Endothelial cell of umbilical vein (primary cell): ENCODE measurements at regions not wholly inside any gene's neighbourhood (a gene's known extent, or its start where the extent isn't known, plus 50 kb on each side); places are given as distances from the start of the nearest gene placed in this dataset.

Experiments used
- BruUV-seq: library from RNA; stranded (reverse); fragments of 400-500 nt; replicated peaks from 2 replicates; lab custom pipeline; 2021; lab: Mats Ljungman, UMichigan
- CTCF ChIA-PET: fragments of 300-600, 350-600 bp; sonication (Branson Sonifier 250); formaldehyde crosslinking; loops from one replicate; lab custom pipeline; 2021; ENCODE audit warnings: antibody characterized with exemption, inconsistent platforms; lab: Charles Lee
- POLR2A ChIA-PET: fragments of 300-600, 350-600 bp; sonication (Branson Sonifier 250); formaldehyde crosslinking; loops from one replicate; lab custom pipeline; 2021; ENCODE audit warnings: antibody characterized with exemption, inconsistent platforms; lab: Charles Lee
- DNase-seq: peaks from one replicate; pipeline ENCODE4 v3.0.0-alpha.2; 2011; ENCODE audit warnings: low read depth, low spot score
- FAIRE-seq: peaks from 2 replicates; lab custom pipeline; 2011; peaks lifted over from hg19 to GRCh38; lab: Jason Lieb, UNC
- H2AFZ ChIP-seq: 2 replicates; pipeline ENCODE4 v1.6.0; 2012; ENCODE audit warnings: low read depth, low read length, control low read depth, inconsistent platforms
- H3K27ac ChIP-seq: 2 replicates; pipeline ENCODE4 v1.5.1; 2011; ENCODE audit warnings: low read depth, mild to moderate bottlenecking, control low read depth, low read length, moderate library complexity; ENCODE audit not compliant: insufficient read depth
- H3K27me3 ChIP-seq, 2 experiments: 2 replicates each; pipeline versions ENCODE4 v1.6.0 to v1.6.1; 2011; ENCODE audit warnings: low read length in 2 of 2, mixed read lengths in 1 of 2; ENCODE audit not compliant: control insufficient read depth in 2 of 2, insufficient read depth in 2 of 2
- H3K36me3 ChIP-seq, 2 experiments: 2 replicates in 1 of 2; 3 replicates in 1 of 2; pipeline ENCODE4 v1.5.1; 2011; ENCODE audit warnings: low read length in 2 of 2, mild to moderate bottlenecking in 1 of 2, moderate library complexity in 1 of 2; ENCODE audit not compliant: control insufficient read depth in 2 of 2, insufficient read depth in 2 of 2; ENCODE audit errors: extremely low read depth in 1 of 2
- H3K4me1 ChIP-seq: 3 replicates; pipeline ENCODE4 v1.5.1; 2011; ENCODE audit warnings: mild to moderate bottlenecking, low read length; ENCODE audit not compliant: control insufficient read depth, insufficient read depth; ENCODE audit errors: extremely low read depth
- H3K4me2 ChIP-seq: 2 replicates; pipeline ENCODE4 v1.6.1; 2011; ENCODE audit warnings: low read length, control low read depth, mixed read lengths; ENCODE audit not compliant: insufficient read depth
- H3K4me3 ChIP-seq, 3 experiments: fragments of 200-600 bp in 1 of 3; sonication (generic), shearing (Covaris generic) in 1 of 3; replicated peaks in 1 of 3; 2 replicates each; pipeline ENCODE4 v1.5.1; 2011 to 2016; ENCODE audit warnings: control low read depth in 3 of 3, low read length in 3 of 3, mild to moderate bottlenecking in 2 of 3, inconsistent platforms in 1 of 3, low read depth in 1 of 3, moderate library complexity in 1 of 3; ENCODE audit not compliant: insufficient read depth in 1 of 3
- H3K79me2 ChIP-seq: 2 replicates; pipeline ENCODE4 v1.6.0; 2012; ENCODE audit warnings: low read length, inconsistent platforms; ENCODE audit not compliant: control insufficient read depth, insufficient read depth
- H3K9ac ChIP-seq: replicated peaks from 2 replicates; pipeline ENCODE3; 2011; ENCODE audit warnings: low read length, control low read depth; ENCODE audit not compliant: insufficient read depth; ENCODE audit errors: extremely low read depth
- H3K9me1 ChIP-seq: replicated peaks from 3 replicates; pipeline ENCODE4 v1.6.0; 2011; ENCODE audit warnings: mild to moderate bottlenecking, low read length; ENCODE audit not compliant: control insufficient read depth, insufficient read depth; ENCODE audit errors: extremely low read depth
- H3K9me3 ChIP-seq: replicated peaks from 2 replicates; pipeline ENCODE4 v1.5.1; 2012; ENCODE audit warnings: low read length, inconsistent platforms; ENCODE audit not compliant: control insufficient read depth, insufficient read depth
- H4K20me1 ChIP-seq: replicated peaks from 2 replicates; pipeline ENCODE3; 2011; ENCODE audit warnings: mild to moderate bottlenecking, low read length; ENCODE audit not compliant: control insufficient read depth, insufficient read depth; ENCODE audit errors: extremely low read depth
- CTCF ChIP-seq, 2 donors: IDR thresholded peaks; 1 replicate in 1 of 2; 2 replicates in 1 of 2; pipeline ENCODE4 v1.5.1; 2011; ENCODE audit warnings: low read length in 2 of 2, mild to moderate bottlenecking in 2 of 2, moderate library complexity in 2 of 2, control low read depth in 1 of 2, inconsistent platforms in 1 of 2, low read depth in 1 of 2; ENCODE audit not compliant: insufficient read depth in 1 of 2; ENCODE audit errors: extremely low read depth in 1 of 2
- EZH2 ChIP-seq: IDR thresholded peaks from 2 replicates; pipeline ENCODE4 v1.6.1; 2012; ENCODE audit warnings: borderline replicate concordance, low read depth, mild to moderate bottlenecking, moderate library complexity, low read length, inconsistent platforms; ENCODE audit not compliant: severe bottlenecking
- FOS ChIP-seq: IDR thresholded peaks from 2 replicates; pipeline ENCODE4 v1.6.1; 2011; ENCODE audit warnings: mild to moderate bottlenecking, low read length, moderate library complexity, borderline replicate concordance; ENCODE audit not compliant: insufficient read depth
- GATA2 ChIP-seq: IDR thresholded peaks from 2 replicates; pipeline ENCODE4 v1.7.0; 2011; ENCODE audit warnings: low read depth, mild to moderate bottlenecking, moderate library complexity, mixed read lengths, low read length; ENCODE audit not compliant: insufficient read length, insufficient read depth
- JUN ChIP-seq: IDR thresholded peaks from 2 replicates; pipeline ENCODE4 v1.6.1; 2011; ENCODE audit warnings: borderline replicate concordance, low read depth; ENCODE audit not compliant: insufficient read length, insufficient read depth
- MAX ChIP-seq: IDR thresholded peaks from 2 replicates; pipeline ENCODE4 v1.6.1; 2011; ENCODE audit not compliant: insufficient read depth, insufficient read length
- MYC ChIP-seq: IDR thresholded peaks from one replicate; pipeline ENCODE4 v1.6.1; 2011; ENCODE audit warnings: mild to moderate bottlenecking, low read depth, low read length
- POLR2A ChIP-seq: IDR thresholded peaks from 2 replicates; pipeline ENCODE4 v1.6.1; 2012; ENCODE audit warnings: low read depth, mild to moderate bottlenecking, control low read depth, low read length
- POLR2AphosphoS5 ChIP-seq: IDR thresholded peaks from 2 replicates; pipeline ENCODE4 v1.6.1; 2012; ENCODE audit warnings: low read depth, mild to moderate bottlenecking, control low read depth, low read length, moderate library complexity; ENCODE audit not compliant: insufficient read depth
- dilution Hi-C: fragments of 300-500 bp; cut with MboI; formaldehyde crosslinking; loops from one replicate; pipeline ENCODE4 v1.15.0; 2019; ENCODE audit warnings: low sequenced_read_pairs; ENCODE audit not compliant: extremely low pct_ligation_motif_present
- intact Hi-C: fragments of 100-400 bp; cut with micrococcal nuclease; formaldehyde crosslinking; loops from one replicate; pipeline ENCODE4 v1.10.0; 2022

- H3K36me3 ChIP-seq: no peaks in the 10 kb centered on the region
- ChIA-PET CTCF (no interaction called here), POLR2A (no interaction called here)
- DNase-seq (no peak), FAIRE-seq (no peak)
- no peaks in the 10 kb centered on the region for H4K20me1 ChIP-seq
- H2AFZ ChIP-seq: no peak overlapping the region
- no peak overlapping the region for H3K4me3 ChIP-seq
- BruUV-seq: no TSS peak
- no peak overlapping the region for H3K9ac ChIP-seq
- TF ChIP-seq EZH2: no peak
- no peak for TF ChIP-seq JUN
- TF ChIP-seq POLR2AphosphoS5: no peak
- TF ChIP-seq MYC: no peak
- TF ChIP-seq CTCF (IDR thresholded peaks at IDR 0.05; ENCODE audit: extremely low read depth in 1 of 2, insufficient read depth in 1 of 2, low read depth in 1 of 2, low read length in 2 of 2): no peak
- no peak for TF ChIP-seq FOS
- TF ChIP-seq MAX: no peak
- no peak for TF ChIP-seq GATA2
- TF ChIP-seq POLR2A: no peak
- H3K9me3 ChIP-seq: no peaks in the 10 kb centered on the region
- intact Hi-C loops (no loop called here), dilution Hi-C loops (no loop called here)
- H3K79me2 ChIP-seq: no peaks in the 10 kb centered on the region
- H3K27ac ChIP-seq: no peak overlapping the region
- no peaks in the 10 kb centered on the region for H3K4me1 ChIP-seq
- no peaks in the 10 kb centered on the region for H3K27me3 ChIP-seq
- no peaks in the 10 kb centered on the region for H3K9me1 ChIP-seq
- no peak overlapping the region for H3K4me2 ChIP-seq
Observed at GRCh38 chr2:125108251-125108650, 1083.2 kb downstream of the CNTNAP5 start.
